HPDE6-E6E7 (cell line): ENCODE measurements at regions not wholly inside any gene's neighbourhood (a gene's known extent, or its start where the extent isn't known, plus 50 kb on each side); places are given as distances from the start of the nearest gene placed in this dataset.
A peak's percentile ranks its signal among the peaks of the same experiment; 100 is the strongest.

ENCODE experiments used
- DNase-seq: peaks from one replicate; pipeline ENCODE4 v3.0.0; 2011; ENCODE audit warnings: missing footprints; ENCODE audit errors: extremely low spot score

DNA sequence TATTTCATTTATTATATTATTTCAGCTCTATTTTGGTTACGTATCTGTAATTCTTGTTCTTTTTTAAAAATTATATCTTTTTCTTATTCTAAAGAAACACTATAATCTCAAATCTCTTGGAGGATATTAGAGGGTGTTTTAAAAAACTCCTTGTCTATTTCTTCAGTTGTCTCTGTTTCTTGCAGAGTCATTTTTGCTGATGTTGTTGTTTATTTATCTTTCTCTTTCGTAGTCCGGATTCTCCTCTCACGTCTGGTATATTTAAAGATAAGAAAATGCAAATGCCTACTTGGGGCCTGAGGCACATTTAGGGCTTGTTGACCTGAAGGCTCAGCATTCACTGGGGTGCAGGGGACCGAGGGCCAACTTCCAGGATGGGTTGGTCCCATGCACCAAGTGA, 181.2 kb upstream of the CTBP2 start:
- no peak for DNase-seq

DNA sequence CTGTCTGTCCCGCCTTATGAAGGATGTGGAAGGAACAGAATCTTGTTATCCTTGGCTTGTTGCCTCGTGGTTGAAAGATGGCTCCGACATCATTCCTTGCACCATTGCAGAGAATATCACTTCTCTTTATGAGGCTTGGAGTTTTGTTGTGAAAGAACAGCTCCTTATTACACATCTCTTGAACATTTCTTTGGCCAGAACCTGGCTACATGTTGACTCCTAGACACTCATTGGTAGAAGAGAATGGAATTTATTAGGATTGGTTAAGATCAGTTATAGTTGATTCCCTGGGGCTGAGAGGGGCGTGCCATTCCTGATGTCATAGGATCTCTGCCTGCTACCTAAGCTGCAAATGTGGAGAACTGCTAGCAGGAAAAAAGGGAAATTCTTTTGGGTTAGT, 180.5 kb upstream of the CTBP2 start:
- DNase-seq = no peak

DNA sequence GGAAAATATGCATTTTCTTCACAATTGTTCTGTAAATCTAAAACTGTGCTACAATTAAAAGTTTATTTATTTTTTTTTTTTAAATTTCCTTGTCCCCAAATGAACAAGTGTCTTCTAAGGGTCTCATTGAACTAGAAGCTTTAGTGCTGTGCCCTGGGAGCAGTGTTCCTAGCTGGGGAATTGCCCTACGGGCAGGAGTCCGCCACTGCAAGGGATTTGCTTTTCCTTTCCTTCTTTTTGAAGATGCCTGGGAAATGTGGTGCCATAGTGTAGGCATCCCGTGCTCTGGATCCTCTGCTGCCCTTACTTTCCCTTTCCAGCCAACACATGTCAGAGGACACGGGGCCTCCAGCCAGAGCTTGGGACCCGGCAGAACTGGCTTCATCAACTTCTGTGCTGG, 177.1 kb upstream of the CTBP2 start:
- DNase-seq = no peak

DNA sequence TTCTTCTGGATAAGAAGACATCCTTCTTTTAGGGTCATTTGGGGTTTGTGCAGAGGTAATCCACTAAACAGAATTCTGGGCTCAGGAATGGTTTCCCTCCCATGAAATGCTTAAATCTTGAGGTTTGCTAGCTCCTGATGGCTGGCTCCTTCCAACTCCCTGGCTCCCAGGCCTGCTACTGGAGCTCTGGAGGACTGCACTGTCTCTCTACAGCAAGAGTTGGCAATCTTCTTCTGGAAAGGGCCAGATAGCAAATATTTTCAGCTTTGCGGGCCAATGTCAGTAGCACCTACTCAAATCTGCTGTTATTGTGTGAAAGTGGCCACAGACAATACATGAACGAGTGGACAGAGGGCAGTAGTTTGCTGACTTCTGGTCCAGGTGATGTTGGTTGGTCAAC, 174.2 kb upstream of the CTBP2 start:
- DNase-seq = no peak

DNA sequence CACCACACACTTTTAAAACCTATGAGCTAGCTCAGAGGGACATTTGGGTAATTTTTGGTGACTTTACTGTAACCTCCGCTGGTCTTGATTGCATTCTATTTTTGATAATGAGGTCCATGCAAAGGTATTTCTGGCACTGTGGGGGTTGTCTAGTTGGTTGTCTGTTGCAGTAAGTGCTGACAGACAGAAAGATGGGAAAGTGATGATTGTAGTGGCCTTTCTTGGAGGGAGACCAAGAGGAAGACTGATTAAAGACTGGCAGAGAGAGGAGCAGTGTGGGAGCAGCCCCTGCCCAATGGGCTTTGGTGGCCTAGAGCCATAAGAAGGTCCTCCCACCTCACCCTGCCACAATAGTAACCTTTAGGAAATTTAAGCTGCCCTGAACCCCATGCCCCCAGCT, 173.4 kb upstream of the CTBP2 start:
- DNase-seq = no peak

DNA sequence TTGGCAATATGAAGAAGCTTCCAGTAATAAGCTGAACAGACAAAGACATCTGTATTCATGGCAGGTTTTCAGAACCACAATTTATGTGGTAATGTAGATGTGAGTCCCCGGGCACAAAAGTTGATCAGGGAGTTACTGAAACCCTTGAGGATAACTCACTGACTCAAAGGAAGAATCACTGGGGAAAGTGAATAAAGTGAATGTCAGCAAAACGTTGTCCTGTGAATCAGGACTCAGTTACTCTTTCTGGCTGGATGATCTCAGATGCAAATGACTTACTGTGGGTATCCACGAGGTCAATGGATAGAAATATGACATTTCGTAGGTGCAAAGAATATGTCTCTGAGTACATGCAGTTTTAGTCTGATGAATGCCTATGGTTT, 172.8 kb upstream of the CTBP2 start:
- DNase-seq = no peak

DNA sequence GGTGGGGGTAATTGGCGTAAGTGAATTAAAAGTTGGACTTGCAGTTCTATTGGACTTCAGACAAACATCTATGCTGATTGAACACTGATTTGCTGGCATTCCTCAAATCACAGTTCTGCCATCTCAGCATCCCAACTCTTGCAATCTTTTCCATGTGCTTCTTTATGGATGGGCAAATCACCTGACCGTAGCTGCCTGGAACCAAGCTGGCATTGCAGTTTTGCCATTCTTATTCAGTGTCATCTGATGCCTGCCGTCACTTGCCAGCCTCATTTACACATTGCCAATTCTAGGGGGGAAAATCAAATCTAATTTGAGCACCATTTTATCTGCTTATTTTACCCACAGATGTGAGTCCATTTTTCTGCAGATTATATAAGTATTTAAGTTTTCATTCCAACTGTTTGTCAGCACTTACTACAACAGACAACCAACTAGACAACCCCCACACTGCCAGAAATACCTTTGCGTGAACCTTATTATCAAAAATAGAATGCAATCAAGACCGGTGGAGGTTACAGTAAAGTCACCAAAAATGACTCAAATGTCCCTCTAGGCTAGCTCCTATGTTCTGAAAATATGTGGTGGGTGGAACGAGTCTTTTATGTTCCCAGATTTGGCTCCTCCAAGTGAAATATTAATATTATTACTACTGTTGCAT, 172.3 kb upstream of the CTBP2 start:
- DNase-seq = no peak

DNA sequence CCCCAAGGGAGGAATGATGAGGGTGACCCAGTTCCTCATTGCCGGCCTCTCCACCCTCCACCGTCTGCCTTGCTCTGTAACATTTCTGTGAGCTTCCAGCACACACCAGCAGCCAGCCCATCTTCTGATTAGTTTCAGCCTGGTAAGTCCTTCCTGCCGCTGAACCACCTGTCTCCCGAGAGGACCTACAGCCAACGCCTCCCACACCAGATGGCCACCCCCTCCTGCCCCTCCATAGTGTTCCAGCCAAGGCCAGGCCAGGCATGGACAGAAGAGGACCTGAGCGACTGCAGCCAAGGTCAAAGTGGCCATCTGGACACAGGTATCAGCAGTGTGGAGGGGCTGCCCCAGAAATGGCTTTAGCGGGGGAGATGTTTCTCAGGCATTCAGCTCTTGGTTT, 170.7 kb upstream of the CTBP2 start:
- DNase-seq = no peak

DNA sequence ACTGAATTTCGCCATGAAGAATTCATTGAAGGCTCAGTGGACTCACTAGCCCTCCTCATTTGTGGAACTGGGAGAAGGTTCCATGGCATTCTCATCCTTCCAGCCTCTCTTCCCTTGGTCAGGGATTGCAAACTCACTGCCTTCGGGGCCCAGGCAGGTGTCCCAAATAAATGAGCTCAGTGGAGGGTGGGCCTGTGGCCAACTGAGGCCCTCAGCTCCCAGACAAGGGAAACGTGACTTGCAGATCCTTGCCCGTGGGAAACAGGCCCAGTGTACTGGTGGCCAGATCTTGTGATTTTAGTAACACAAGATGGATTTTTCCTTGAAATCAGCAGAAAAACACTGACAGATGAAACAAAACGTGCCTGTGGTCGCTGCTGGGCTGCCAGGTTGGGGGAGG, 168.7 kb upstream of the CTBP2 start:
- DNase-seq = no peak

DNA sequence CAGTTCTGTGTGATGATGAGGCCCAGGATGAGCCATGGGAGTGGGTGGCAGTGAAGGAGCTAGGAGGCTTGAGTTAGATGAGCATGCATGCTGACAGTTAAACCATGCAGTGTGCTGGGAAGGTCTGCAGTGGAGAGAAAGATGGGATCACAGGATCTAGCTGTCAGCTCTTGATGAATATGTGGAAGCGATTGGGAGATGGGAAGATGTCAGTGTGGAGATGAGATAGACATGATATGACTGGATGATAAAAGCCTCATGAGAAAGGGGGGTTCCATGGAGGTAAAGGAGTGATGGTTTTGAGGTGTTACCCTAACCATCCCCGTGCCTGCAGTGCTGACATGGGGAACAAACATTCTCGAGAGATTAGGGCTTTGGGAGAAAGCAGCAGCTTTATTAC, 165.0 kb upstream of the CTBP2 start:
- no peak for DNase-seq

DNA sequence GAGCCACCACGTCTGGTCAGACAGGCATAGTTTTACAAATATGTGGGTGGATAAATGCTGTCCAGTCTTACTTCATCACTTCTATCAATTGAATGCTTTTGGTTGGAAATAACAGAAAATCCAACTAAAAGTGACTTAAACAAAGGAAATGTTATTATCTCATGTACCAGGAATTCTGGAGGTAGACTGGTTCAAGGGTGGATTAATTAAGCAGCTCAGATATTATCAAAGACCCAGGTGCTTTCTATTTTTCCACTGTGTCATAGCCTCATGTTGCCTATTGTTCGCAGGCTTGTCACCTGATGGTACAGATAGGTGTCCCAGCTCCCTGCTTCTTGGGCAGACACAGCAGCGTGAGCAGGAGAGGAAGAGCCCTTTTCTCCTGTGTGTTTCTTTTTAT, 156.1 kb upstream of the CTBP2 start:
- no peak for DNase-seq

DNA sequence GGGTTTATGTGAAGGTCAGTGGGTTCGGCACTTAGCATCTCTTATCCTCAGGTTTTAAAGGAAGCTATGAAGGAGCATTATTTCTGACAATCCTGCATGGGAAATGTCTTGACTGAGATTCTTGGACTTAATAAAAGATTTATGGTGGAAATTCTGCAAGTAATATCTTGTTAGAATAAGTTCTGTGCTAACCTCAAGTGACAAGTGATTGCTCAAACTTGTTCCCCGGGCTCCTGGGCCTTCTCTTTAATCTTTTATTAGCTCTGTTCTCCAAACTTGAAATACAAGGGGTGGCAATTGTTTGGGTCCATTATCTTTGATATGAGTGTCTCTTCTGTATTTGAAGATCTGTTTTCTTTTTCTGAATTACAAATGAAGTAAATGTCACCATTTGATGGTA, 140.6 kb upstream of the CTBP2 start:
- no peak for DNase-seq

DNA sequence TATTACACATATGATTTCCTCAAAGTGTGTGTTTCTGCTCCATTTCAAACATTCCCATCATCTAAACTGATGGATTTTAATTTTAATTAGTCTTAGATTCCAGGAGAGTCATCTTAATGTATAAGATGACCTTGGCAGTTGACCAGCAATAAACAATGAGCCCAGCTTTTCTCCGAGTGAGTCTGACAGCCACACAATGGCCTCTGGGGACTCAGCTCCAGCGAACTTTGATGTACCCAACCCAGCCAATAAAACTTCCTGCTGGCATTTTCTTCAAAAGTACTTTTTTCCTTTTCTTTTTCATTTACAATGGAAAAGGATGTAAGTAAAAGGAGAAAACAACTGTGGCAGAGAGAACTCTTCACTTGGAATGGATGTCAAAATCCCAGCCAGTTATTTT, 139.1 kb upstream of the CTBP2 start:
- DNase-seq = no peak

DNA sequence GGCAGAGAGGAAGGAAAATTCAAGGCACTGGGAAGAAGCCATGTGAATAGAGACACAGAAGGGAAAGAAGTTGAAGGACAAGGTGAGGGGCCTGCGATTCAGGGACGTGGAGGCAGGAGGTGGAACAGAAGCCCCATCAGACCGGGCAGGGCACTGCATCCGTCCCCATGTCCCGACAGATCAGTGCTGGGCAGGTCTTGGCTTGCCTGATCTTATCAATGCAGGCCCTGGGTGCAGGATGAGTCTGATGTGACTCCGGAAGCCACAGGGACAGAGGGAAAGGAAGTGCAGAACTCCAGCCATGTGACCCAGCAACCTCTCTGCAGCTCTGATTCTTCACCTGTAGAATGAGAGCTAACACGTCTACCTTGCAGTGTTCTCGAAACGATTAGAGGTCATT, 136.2 kb upstream of the CTBP2 start:
- DNase-seq = peak; percentile 39

DNA sequence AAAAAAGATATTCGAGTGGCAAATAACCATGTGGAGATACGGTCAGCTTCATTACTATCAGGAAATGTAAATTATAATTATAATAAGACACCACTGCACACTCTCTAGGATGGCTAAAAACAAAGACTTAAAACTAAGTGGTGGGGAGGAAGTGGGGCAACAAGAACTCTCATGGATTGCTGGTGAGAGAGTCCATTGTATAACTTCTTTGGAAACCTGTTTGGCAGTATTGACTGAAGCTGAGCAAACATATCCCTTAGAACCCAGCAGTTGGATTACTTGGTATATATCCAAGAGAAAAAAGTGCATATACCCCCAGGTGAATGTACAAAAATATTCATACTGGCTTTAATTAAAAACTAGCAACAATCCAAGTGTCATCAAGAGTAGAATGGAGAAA, 133.7 kb upstream of the CTBP2 start:
- DNase-seq = no peak

DNA sequence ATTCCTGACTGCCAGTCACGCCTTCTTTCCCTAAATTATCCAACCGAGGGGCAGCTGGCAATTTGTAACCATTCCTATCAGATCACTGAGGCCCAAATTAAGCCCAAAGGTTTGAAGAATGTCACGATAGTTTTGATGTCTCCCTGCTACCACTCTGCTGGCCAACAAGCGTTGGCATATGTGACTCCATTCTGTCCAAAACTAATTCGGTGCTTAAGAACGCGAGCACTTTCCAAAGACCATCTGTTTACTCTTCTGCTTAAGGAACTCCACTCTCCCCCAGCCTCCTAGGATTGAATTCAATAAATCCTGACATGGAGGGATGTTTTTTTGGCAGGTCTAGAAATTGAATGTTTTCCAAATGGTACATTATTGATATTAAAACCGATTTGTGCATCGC, 131.5 kb upstream of the CTBP2 start:
- DNase-seq = no peak

DNA sequence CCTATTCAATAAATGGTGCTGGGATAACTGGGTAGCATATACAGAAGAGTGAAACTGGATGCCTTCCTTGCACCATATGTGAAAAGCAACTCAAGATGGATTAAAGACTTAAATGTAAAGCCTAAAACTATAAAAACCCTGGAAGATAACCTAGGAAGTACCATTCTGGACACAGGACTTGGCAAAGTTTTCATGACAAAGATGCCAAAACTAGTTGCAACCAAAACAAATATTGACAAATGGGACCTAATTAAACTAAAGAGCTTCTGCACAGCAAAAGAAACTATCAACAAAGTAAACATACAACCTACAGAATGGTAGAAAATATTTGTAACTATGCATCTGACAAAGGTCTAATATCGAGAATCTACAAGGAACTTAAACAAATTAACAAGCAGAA, 129.1 kb upstream of the CTBP2 start:
- no peak for DNase-seq

DNA sequence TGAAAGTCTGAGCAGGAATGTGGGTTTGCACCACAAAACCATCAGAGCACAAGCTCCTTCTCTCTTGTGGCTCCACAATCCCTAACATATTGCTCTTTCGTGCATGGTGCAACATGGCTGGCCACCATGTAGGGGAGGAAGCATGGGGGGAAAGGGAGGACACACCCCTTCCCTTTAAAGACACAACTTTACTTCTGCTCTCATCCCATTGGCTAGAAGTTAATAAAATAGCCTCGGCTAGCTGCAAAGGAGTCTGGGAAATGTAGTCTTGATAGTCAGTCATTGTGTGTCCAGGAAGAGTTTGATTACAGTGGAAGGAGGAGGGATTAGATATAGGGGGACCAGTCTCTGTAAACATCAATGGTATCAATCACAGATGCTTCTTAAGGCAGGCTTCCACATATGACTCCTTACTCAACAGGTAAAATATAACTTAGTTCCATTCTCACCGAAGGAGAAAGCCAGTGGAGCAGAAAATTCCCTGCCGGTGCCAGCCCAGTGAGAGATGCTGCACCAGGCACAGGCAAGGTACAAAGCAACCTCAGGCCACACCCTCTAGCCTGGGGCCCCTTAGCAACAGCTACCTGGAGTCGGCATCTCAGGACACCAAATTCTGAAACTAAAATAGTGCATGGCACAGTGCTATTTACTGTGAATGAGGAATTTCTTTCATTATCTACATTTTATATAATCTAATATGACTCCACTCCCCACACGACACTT, 124.7 kb upstream of the CTBP2 start:
- DNase-seq = no peak

DNA sequence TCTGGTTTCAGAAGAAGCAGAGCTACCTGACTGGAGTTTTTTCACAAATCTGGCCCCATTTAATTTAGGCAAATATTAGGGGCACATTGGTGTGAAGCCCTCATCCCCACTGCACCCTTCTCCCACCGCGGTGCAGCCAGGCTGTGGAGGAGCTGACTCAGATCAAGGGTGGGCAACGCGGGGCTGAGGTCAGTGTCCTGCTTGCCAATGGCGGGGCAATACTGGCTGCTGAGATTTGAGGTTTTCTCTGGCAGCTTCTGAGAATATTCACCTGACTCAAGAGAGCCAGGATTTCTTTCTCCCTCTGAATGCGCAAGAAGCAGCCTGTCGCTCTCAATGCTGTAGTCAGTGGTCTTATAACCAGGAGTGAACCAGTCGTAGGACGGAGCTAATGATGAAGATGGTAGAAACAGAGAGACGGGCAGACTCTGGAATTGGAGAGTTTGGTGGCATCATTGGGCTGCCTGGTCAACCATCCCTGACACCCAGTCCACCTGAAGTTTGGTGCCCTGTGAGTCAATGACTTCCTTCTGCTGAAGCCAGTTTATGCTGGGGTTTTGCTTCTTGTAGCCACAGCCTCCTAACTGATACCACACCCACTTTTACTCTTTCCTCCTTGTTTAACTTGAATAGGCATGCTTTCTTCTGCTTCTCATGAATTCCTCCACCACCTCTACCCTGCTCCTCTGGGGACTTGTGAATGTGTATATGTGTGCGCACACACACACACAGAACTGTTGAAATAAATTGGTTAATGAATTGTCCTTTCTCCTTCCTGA, 123.7 kb upstream of the CTBP2 start:
- no peak for DNase-seq

DNA sequence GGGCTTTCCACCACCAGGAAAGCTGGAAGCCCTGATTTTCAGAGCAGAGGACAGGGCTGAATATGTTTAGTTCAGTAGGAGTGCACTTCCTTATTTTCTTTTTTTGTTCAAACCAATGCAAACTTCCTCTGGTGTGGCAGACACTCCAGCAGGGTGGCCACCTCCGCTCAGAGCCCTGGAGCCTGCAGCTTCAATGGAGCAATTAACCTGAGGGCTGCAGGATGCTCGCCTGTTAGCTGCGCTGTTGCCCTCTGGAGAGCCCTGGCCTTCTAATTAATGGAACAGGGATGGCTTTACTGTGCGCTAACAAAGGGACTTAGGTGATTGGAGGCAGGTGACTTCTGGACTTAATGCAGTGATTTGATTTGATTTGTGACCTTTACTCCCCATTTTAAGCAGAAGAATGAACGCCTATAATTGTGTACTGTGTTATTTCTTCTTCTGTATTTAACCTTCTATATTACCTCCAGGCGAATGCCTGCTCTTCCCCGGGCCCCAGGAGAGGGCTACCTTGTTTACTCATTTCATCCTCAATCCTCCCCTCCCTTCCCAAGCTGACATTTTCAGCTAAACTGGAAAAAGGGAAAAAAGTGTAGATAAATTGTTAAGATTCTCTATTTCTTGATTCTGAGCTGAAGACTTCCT, 123.0 kb upstream of the CTBP2 start:
- DNase-seq = no peak

DNA sequence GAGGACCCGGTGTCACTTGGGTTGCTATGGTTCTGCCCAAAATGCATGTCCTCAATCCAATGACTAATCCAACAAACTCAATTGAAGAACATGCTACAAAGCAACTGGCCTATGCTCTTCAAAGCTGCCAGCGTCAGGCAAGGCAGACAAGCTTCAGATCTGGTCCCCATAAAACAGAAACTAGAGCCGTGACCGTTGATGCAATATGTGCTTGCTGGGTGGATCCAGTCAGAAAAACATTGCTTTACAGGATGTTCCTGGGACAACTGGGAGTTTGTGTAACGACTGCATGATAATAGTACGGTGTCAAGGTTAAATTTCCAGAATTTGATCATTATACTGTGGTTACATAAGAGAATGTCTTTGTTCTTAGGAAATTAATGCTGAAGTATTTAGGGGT, 120.7 kb upstream of the CTBP2 start:
- no peak for DNase-seq

DNA sequence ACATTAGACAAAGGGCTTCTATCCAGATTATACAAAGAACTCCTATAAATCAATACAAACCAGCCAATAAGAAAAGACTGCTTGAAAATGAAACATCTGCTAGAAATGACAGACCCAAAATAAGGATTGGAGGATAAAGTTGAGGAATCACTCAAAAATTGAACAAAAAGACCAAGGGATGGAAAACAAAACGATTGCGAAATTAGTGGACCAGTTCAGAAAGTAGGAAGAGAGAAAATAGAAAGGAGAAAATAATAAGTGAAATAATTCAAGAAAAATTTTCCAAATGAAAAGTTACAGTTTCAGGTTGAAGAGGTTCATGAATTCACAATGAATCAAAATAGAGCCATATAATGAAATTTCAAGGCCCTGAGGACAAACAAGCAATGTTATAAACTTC, 115.8 kb upstream of the CTBP2 start:
- no peak for DNase-seq

DNA sequence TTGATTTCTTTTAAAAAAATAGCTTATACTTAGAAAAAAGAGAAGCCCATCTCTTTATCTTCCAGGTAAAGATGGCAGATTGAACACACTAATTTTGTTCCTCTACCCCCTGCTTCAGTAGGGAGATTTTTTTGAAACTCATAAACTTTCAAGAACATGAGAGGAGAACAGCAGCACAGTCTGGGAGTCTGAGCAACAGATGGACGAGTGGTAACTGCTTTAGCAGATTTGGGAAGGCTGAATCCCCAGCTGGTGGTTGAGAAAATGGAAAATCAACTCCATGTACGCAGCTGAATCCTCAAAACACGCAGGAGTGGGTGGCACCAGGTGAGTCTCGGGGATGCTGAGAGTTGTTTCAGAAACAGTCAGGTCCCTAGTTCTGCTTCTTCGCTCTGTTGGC, 114.6 kb upstream of the CTBP2 start:
- no peak for DNase-seq
